ENCODE measurements at regions not wholly inside any gene's neighbourhood (a gene's known extent, or its start where the extent isn't known, plus 50 kb on each side); places are given as distances from the start of the nearest gene placed in this dataset.

DNA sequence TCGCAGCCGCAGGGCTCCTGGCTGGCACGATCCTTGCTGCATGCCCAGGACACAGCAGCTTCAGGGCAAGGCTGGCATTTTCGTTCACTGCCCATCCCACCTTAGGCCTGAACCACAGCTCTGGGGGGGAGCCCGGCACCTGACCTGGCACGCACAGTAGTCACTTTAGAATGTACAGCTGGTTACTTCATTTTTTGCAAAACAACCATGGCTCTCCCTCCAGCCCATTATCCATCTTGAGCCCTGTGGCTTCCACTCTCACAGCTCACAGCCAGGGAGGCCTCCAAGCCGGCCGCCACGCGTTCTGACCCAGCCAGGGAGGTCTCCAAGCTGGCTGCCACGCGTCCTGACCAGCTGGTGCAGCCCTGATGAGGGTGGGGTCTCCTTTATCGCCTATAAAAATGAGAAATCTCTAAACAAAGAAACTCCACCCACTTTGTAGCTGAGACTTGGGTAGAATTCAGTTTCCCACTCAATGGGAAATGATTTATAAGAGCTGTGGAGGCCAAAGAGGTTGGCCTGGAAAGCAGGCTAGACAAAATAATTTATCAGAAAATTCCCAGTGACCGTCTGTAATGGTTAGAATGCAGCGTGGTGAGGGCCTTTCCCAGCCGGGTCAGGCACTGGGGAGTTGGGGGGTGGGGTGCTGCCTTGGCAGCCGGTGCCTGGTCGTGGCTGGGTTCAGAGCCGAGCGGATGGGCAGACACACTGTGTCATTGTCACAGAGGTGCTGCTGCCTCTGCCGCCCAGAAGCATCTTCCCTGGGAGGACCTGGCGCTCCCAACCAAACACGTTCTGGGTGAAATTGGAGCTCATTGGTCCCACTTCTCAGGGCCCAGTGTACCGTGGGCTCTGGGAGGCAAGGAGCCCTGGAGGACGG lies 54.6 kb upstream of the ACTRT2 start:
- no peak for DNase-seq (ENCODE audit: low read depth)
- TF ChIP-seq, protein P1, sequence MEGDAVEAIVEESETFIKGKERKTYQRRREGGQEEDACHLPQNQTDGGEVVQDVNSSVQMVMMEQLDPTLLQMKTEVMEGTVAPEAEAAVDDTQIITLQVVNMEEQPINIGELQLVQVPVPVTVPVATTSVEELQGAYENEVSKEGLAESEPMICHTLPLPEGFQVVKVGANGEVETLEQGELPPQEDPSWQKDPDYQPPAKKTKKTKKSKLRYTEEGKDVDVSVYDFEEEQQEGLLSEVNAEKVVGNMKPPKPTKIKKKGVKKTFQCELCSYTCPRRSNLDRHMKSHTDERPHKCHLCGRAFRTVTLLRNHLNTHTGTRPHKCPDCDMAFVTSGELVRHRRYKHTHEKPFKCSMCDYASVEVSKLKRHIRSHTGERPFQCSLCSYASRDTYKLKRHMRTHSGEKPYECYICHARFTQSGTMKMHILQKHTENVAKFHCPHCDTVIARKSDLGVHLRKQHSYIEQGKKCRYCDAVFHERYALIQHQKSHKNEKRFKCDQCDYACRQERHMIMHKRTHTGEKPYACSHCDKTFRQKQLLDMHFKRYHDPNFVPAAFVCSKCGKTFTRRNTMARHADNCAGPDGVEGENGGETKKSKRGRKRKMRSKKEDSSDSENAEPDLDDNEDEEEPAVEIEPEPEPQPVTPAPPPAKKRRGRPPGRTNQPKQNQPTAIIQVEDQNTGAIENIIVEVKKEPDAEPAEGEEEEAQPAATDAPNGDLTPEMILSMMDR (conservative IDR thresholded peaks at IDR 0.05; ENCODE audit: low read depth, low read length) = no peak
- H3K4me3 ChIP-seq (ENCODE audit: low read length) = no peak overlapping the region

DNA sequence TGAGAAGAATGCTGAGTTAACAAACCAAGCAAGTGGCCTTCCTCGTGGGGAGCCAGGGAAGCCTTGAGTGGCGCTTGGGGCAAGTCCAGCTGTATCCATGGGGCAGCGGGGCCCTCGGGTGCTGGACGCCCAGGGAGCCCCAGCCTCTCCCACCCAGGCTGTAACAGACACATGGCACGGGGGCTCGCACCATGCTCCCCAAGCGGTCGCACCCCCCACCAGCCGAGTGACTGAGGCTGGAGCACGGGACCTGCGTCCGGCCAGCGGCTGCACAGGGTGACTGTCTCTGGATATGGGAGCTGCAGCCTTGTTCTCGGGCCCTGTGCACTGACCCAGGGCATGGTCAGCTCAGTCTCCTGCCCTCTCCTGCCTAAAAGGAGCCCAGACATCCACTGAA lies 53.9 kb upstream of the ACTRT2 start:
- TF ChIP-seq, protein P1 (conservative IDR thresholded peaks at IDR 0.05; ENCODE audit: low read depth, low read length) = no peak
- DNase-seq (ENCODE audit: low read depth) = no peak
- H3K4me3 ChIP-seq (ENCODE audit: low read length) = no peak overlapping the region

DNA sequence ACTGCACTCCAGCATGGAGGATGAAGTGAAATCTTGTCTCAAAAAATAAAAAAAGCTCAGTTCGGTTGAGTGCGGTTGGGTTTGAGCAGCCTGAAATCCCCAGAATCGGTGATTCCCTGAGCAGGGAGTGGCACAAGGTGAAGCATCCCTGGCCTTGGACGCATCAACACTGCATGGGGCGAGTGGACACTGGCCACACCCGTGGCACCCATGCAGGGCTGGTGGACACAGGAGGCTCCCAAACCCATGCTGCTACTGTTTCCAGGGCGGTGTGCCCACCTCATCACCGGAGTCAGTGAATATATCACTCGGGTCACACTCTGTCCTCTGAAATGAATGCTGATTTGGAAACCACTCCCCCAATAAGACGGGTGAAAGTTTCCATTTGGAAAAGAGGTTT lies 53.4 kb upstream of the ACTRT2 start:
- TF ChIP-seq, protein P1 (conservative IDR thresholded peaks at IDR 0.05; ENCODE audit: low read depth, low read length) = no peak
- DNase-seq (ENCODE audit: low read depth) = no peak
- no peak overlapping the region for H3K4me3 ChIP-seq (ENCODE audit: low read length)

DNA sequence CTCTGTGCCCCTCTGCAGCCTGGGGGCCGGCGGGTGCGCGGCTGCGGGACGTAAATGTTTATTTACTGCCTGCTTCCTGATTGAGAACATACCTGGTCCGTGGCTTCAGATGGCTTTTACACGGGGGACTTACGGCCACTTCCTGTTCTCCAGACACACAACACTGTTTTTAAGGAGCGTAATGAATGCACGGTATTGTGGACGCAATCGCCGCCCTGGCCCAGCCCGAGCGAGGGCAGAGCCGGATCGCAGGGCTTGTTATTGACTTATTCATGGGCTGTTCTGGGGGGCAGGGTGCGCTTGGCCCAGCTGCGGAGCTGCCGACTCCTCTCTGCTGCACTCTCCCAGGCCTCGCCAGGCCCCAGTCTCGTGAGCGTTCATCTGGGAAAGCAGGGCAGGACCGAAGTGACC lies 52.8 kb upstream of the ACTRT2 start:
- no peak overlapping the region for H3K4me3 ChIP-seq (ENCODE audit: low read length)
- DNase-seq (ENCODE audit: low read depth) = no peak
- TF ChIP-seq, protein P1 (conservative IDR thresholded peaks at IDR 0.05; ENCODE audit: low read depth, low read length) = no peak

DNA sequence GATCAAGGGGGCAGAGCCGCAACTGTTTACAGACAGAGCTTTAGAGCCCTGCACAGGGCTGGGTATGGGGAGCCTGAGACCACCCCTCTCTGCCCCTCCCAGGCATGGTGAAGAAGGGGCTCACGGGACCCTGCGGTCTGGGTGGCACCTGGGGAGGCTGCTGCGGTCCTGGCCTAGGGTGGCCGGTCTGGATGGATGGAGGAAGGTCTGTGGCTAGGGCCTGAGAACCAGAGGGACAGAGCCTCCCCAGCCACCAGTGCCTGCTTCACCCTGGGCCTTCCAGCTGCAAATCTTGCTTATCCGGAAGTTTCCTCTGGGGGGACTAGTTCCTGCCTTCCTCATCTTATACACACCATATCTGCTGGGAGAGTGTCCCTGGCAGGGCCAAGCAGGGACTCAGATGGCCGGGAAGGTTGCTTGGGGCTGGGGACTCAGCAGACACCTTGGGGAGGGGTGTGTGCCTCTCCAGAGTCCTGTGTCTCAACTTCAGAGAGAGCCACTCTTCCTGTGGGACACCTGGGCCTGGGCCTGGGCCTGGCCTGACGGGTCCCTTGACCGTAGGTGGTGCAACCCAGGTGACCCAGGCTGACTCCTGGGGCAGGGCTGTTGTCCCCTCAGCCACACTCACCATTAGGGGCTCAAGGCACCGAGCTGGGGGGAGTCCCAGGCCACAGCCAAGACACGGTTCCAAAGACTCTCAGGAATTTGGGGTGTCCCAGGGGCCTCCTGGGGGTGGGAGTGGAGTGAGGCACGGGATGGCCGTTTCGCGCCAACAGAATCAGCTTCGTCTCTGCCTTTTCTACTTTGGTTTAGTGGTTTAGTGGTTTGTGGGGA lies 52.0 kb upstream of the ACTRT2 start:
- H3K4me3 ChIP-seq (ENCODE audit: low read length) = no peak overlapping the region
- no peak for DNase-seq (ENCODE audit: low read depth)
- TF ChIP-seq, protein P1 (conservative IDR thresholded peaks at IDR 0.05; ENCODE audit: low read depth, low read length) = no peak

DNA sequence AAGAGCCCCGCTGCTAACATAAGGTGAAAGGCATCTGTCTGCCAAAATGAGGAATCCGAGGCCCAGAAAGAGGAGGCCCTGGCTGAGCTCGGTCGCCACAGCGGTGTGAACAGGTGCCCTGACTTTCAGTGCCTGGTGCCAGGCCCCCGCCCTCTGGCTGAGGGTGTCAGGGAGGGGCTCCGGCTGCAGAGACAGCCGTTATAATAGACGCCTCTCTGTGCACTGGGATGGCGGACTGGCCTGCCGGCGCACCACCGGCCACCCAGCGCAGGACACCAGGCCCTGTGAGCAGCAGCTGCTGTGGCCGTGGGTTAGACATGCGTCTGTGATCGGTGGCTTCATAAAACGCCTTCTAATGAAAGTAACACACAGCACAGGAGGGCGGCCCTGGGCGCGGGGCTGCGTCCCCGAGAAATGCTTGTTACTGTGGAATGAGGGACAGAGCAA lies 51.4 kb upstream of the ACTRT2 start:
- no peak overlapping the region for H3K4me3 ChIP-seq (ENCODE audit: low read length)

More for the DNA sequence above, 51.4 kb upstream of the ACTRT2 start:
- DNase-seq (ENCODE audit: low read depth) = no peak
- TF ChIP-seq, protein P1 (conservative IDR thresholded peaks at IDR 0.05; ENCODE audit: low read depth, low read length) = no peak
